Sigmoid colon (tissue), 3 donors: ENCODE measurements at regions not wholly inside any gene's neighbourhood (a gene's known extent, or its start where the extent isn't known, plus 50 kb on each side); places are given as distances from the start of the nearest gene placed in this dataset.

Experiments used
- CTCF ChIP-seq, 4 experiments: fragments of 450-650 bp in 3 of 4; fragments of 200-600 bp in 1 of 4; IDR thresholded peaks; one replicate each; pipeline ENCODE4 v1.5.1; 2016 to 2019; ENCODE audit warnings: antibody characterized with exemption in 4 of 4, mild to moderate bottlenecking in 3 of 4, moderate library complexity in 2 of 4
- POLR2A ChIP-seq, 2 donors: fragments of 450-650 bp; IDR thresholded peaks; one replicate each; pipeline ENCODE4 v1.6.1; 2016; ENCODE audit warnings: antibody characterized with exemption in 2 of 2, mild to moderate bottlenecking in 2 of 2, moderate library complexity in 2 of 2

DNA sequence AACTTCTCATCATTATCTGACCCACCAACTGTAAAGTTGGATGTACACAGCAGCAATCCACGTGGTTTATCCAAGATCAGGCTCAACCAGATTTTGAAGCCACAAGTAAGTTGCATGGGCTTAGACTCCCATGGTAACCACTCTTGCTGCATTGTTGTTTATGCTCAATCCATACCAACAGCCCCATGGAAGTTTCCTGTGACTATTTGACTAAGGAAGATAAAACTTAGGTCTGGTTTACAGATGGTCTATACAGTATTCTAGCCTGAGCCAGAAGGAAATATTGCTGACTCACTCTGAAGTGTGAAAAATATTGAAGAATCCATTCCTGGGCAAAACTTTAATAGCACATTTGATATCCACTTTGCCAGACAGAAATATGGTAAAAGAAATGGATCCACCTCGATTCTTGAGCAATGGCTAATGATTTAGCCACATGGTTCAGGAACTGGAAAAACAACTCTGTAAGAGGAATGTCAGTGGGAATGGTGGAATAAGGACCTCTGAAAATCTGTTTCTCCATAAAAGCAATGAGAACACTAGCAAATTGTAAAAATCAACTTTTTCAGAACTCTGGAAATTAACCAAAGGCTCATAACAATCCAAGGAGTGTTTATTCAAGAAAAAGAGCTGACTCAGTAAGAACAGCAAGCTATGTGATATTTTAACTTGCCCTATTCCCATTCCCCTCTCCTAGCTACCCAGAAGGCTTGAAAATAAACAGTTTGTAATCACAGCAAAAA is 162.9 kb upstream of the STT3B start:
- no peak for TF ChIP-seq CTCF (IDR thresholded peaks at IDR 0.05)
- no peak for TF ChIP-seq POLR2A (IDR thresholded peaks at IDR 0.05)
